ENCODE measurements at regions not wholly inside any gene's neighbourhood (a gene's known extent, or its start where the extent isn't known, plus 50 kb on each side); places are given as distances from the start of the nearest gene placed in this dataset.

GRCh38 chr4:181424362-181425016 lies 818.7 kb upstream of the TENM3 start:
- no peak for DNase-seq

- no peak for DNase-seq
Observed at GRCh38 chr4:181427076-181427475, 816.1 kb upstream of the TENM3 start.

GRCh38 chr4:181431006-181431405 lies 812.2 kb upstream of the TENM3 start:
- no peak for DNase-seq

GRCh38 chr4:181431661-181432060 lies 811.5 kb upstream of the TENM3 start:
- DNase-seq, result no peak

- DNase-seq, result no peak
Observed at GRCh38 chr4:181432335-181432734, 810.9 kb upstream of the TENM3 start.

- no peak for DNase-seq
Observed at GRCh38 chr4:181437895-181438294, 805.3 kb upstream of the TENM3 start.

GRCh38 chr4:181438641-181439040 lies 804.6 kb upstream of the TENM3 start:
- DNase-seq, result no peak

- DNase-seq, result no peak
Observed at GRCh38 chr4:181443021-181443420, 800.2 kb upstream of the TENM3 start.

- DNase-seq, result no peak
Observed at GRCh38 chr4:181465826-181466225, 777.4 kb upstream of the TENM3 start.

- peak; percentile 29 for DNase-seq
Observed at GRCh38 chr4:181468451-181468850, 774.8 kb upstream of the TENM3 start.

- DNase-seq, result no peak
Observed at GRCh38 chr4:181470306-181470705, 772.9 kb upstream of the TENM3 start.

GRCh38 chr4:181475359-181475758 lies 767.8 kb upstream of the TENM3 start:
- no peak for DNase-seq

GRCh38 chr4:181475781-181476507 lies 767.3 kb upstream of the TENM3 start:
- no peak for DNase-seq

GRCh38 chr4:181476508-181476890 lies 766.7 kb upstream of the TENM3 start:
- peak; percentile 50 for DNase-seq

GRCh38 chr4:181477591-181477990 lies 765.6 kb upstream of the TENM3 start:
- DNase-seq, result peak; percentile 31

- peak; percentile 18 for DNase-seq
Observed at GRCh38 chr4:181478656-181479055, 764.5 kb upstream of the TENM3 start.

- DNase-seq, result no peak
Observed at GRCh38 chr4:181479141-181479540, 764.1 kb upstream of the TENM3 start.

- no peak for DNase-seq
Observed at GRCh38 chr4:181484396-181484795, 758.8 kb upstream of the TENM3 start.

GRCh38 chr4:181488926-181489325 lies 754.3 kb upstream of the TENM3 start:
- no peak for DNase-seq

- DNase-seq, result no peak
Observed at GRCh38 chr4:181498148-181498547, 745.1 kb upstream of the TENM3 start.

GRCh38 chr4:181502611-181503010 lies 740.6 kb upstream of the TENM3 start:
- DNase-seq, result no peak

- no peak for DNase-seq
Observed at GRCh38 chr4:181503687-181504390, 739.4 kb upstream of the TENM3 start.

GRCh38 chr4:181504924-181505323 lies 738.3 kb upstream of the TENM3 start:
- DNase-seq, result no peak
